ENCODE measurements at regions not wholly inside any gene's neighbourhood (a gene's known extent, or its start where the extent isn't known, plus 50 kb on each side); places are given as distances from the start of the nearest gene placed in this dataset.

GRCh38 chr10:3588816-3589215, 196.2 kb downstream of the KLF6 start:
- TF ChIP-seq CTCF (IDR thresholded peaks at IDR 0.05; ENCODE audit: low read length) (no peak), EZH2 (IDR thresholded peaks at IDR 0.05; ENCODE audit: borderline replicate concordance, low read length) (no peak)
